ENCODE measurements at regions not wholly inside any gene's neighbourhood (a gene's known extent, or its start where the extent isn't known, plus 50 kb on each side); places are given as distances from the start of the nearest gene placed in this dataset.
A peak's percentile ranks its signal among the peaks of the same experiment; 100 is the strongest.

- ChIA-PET CTCF (ENCODE audit: partially characterized antibody) (interaction anchor here (0.9 to 2.0 kb wide), 8 partner anchors 14 to 61 kb away, joined by 3 to 10 read pairs (median 4); no protein-coding TSS in a partner anchor), POLR2A (ENCODE audit: partially characterized antibody) (interaction anchor here (0.6 to 1.7 kb wide), 3 partner anchors 13 to 568 kb away, joined by 3 to 4 read pairs (median 3); no protein-coding TSS in a partner anchor)
- no peak overlapping the region for H2BK120ac ChIP-seq (replicated peaks; ENCODE audit: low read depth, low read length)
- no peaks in the 10 kb centered on the region for H3K79me2 ChIP-seq (ENCODE audit: control insufficient read depth in 1 of 2, insufficient read depth in 2 of 2, low read length in 2 of 2)
- peak overlapping the region; percentile 31; the same call in 1 of the 2 replicates for H4K8ac ChIP-seq (ENCODE audit: extremely low read depth, insufficient read depth, low read length)
- peak overlapping the region; percentile 70 for H2BK12ac ChIP-seq (ENCODE audit: low read depth, low read length)
- peak overlapping the region; percentile 12 for H4K5ac ChIP-seq (ENCODE audit: insufficient read length, low read depth, low read length)
- peak overlapping the region; percentile 20; the same call in 1 of the 2 replicates for H2BK5ac ChIP-seq (ENCODE audit: low read depth, low read length)
- H2BK20ac ChIP-seq (ENCODE audit: low read length): no peak overlapping the region
- peak; percentile 58 to 89 for DNase-seq (ENCODE audit: low read depth in 1 of 2, low spot score in 2 of 2)
- peaks cover 0 to 9% of the 10 kb centered on the region in 2 experiments; a peak in 2 of 4 replicates for H3K9me3 ChIP-seq (ENCODE audit: insufficient read depth in 2 of 2, low read depth in 1 of 2, low read length in 1 of 2)
- H3K14ac ChIP-seq (ENCODE audit: insufficient read length): no peak overlapping the region
- H3K18ac ChIP-seq (ENCODE audit: extremely low read depth, low read length): peak overlapping the region; percentile 81
- no peak overlapping the region for H3K56ac ChIP-seq (replicated peaks; ENCODE audit: insufficient read length, low read depth, low read length)
- peak overlapping the region; percentile 20 to 58; a peak in 3 of 4 replicates for H3K4me2 ChIP-seq (ENCODE audit: insufficient read depth in 1 of 2, low read depth in 2 of 2, low read length in 2 of 2)
- 18% methylated on average over 10 of the region's 10 CpGs; no CpG with 5 or more reads in 1 of the 2 experiments for WGBS, 2 experiments (ENCODE audit: extremely low coverage in 1 of 2, insufficient coverage in 1 of 2, insufficient read length in 1 of 2, insufficient replicate concordance in 2 of 2, low coverage in 1 of 2, low lambda C conversion rate in 2 of 2, missing lambda C conversion rate in 1 of 2)
- no peak overlapping the region for H2BK15ac ChIP-seq (ENCODE audit: low read length)
- FAIRE-seq: peak; percentile 7
- H2AK5ac ChIP-seq (ENCODE audit: low read depth, low read length): no peak overlapping the region
- no peaks in the 10 kb centered on the region for H4K20me1 ChIP-seq (replicated peaks in 1 of 2; ENCODE audit: control insufficient read depth in 1 of 2, insufficient read depth in 2 of 2, low read length in 2 of 2)
- H3K36me3 ChIP-seq (ENCODE audit: control insufficient read depth in 2 of 4, insufficient read depth in 4 of 4, low read length in 3 of 4): no peaks in the 10 kb centered on the region
- no peak overlapping the region for H4K91ac ChIP-seq (replicated peaks; ENCODE audit: insufficient read length, low read length)
- no peaks in the 10 kb centered on the region for H3K79me1 ChIP-seq (ENCODE audit: low read depth, low read length)
- no peak overlapping the region for H3K23ac ChIP-seq (ENCODE audit: insufficient read length)
- H3K23me2 ChIP-seq (ENCODE audit: low read depth, low read length): no peaks in the 10 kb centered on the region
- H2AFZ ChIP-seq (ENCODE audit: low read length): no peak overlapping the region; the same call in 1 of the 2 replicates
- H3K27me3 ChIP-seq (replicated peaks in 1 of 4; ENCODE audit: control insufficient read depth in 3 of 4, extremely low read depth in 1 of 4, insufficient read depth in 3 of 4, low read length in 3 of 4): no peaks in the 10 kb centered on the region
- peaks cover 0 to 9% (median 4%) of the 10 kb centered on the region in 4 experiments; a peak in 5 of 7 replicates for H3K4me1 ChIP-seq (replicated peaks in 1 of 4; ENCODE audit: control insufficient read depth in 3 of 4, insufficient read depth in 4 of 4, low read length in 3 of 4)
- peak overlapping the region; percentile 57 for H3K4ac ChIP-seq (replicated peaks; ENCODE audit: insufficient read length, low read depth, low read length)
- no peak overlapping the region for H3K9ac ChIP-seq (replicated peaks in 1 of 4; ENCODE audit: extremely low read depth in 1 of 4, low read depth in 3 of 4, low read length in 3 of 4)
- no peak overlapping the region for H3K4me3 ChIP-seq (ENCODE audit: extremely low read depth in 1 of 4, insufficient read depth in 2 of 4, low read depth in 3 of 4, low read length in 4 of 4)
- H3K27ac ChIP-seq (ENCODE audit: low read depth, low read length): 0 out of 2 replicates have a peak overlapping the region, but pooled peaks have one; percentile 21
- TF ChIP-seq, protein P1, sequence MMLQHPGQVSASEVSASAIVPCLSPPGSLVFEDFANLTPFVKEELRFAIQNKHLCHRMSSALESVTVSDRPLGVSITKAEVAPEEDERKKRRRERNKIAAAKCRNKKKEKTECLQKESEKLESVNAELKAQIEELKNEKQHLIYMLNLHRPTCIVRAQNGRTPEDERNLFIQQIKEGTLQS (IDR thresholded peaks at IDR 0.05; ENCODE audit: insufficient read depth, low read depth, low read length): peak; percentile 43; the same call in 1 of the 2 replicates
- TF ChIP-seq SP1 (IDR thresholded peaks at IDR 0.05; ENCODE audit: low read depth, low read length): peak; percentile 67; the same call in 1 of the 2 replicates
- no peak for TF ChIP-seq SIRT6 (IDR thresholded peaks at IDR 0.05; ENCODE audit: low read length)
- TF ChIP-seq TEAD4 (IDR thresholded peaks at IDR 0.05; ENCODE audit: low read depth, low read length): peak; percentile 87
- TF ChIP-seq PHF8 (conservative IDR thresholded peaks at IDR 0.05; ENCODE audit: low read depth, low read length): no peak
- TF ChIP-seq KDM5A (IDR thresholded peaks at IDR 0.05; ENCODE audit: low read length): no peak
- TF ChIP-seq, protein P2, sequence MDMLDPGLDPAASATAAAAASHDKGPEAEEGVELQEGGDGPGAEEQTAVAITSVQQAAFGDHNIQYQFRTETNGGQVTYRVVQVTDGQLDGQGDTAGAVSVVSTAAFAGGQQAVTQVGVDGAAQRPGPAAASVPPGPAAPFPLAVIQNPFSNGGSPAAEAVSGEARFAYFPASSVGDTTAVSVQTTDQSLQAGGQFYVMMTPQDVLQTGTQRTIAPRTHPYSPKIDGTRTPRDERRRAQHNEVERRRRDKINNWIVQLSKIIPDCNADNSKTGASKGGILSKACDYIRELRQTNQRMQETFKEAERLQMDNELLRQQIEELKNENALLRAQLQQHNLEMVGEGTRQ (IDR thresholded peaks at IDR 0.05; ENCODE audit: low read length): no peak
- 0 out of 2 replicates have a peak, but pooled peaks have one; percentile 18 for TF ChIP-seq TAF1 (IDR thresholded peaks at IDR 0.05; ENCODE audit: low read depth, low read length)
- TF ChIP-seq CHD2 (IDR thresholded peaks at IDR 0.05; ENCODE audit: low read length): no peak
- peak in 1 of 2 experiments; percentile 38; a peak in 1 of 3 replicates for TF ChIP-seq EP300 (IDR thresholded peaks at IDR 0.05; ENCODE audit: borderline replicate concordance in 1 of 2, low read depth in 2 of 2, low read length in 2 of 2)
- peak in 1 of 2 experiments; percentile 50; a peak in 1 of 3 replicates for TF ChIP-seq POLR2A (IDR thresholded peaks at IDR 0.05; ENCODE audit: control extremely low read depth in 1 of 2, low read depth in 2 of 2, low read length in 2 of 2)
These were observed 181.4 kb downstream of the SMAD6 start for GRCh38 chr15:66883284-66883911.
